Body of pancreas (tissue), 4 donors: ENCODE measurements at regions not wholly inside any gene's neighbourhood (a gene's known extent, or its start where the extent isn't known, plus 50 kb on each side); places are given as distances from the start of the nearest gene placed in this dataset.
"Not testable (repeated sequence)": the region's sequence is repeated elsewhere in the genome, so short reads cannot be mapped to it uniquely, and the experiment has no call there.

Source experiments
- ATAC-seq: fragments of 150-250 bp; one replicate; pipeline ENCODE4 v1.9.1; 2016
- DNase-seq, 4 donors: peaks; one replicate each; pipeline ENCODE4 v3.0.0-alpha.2; 2019
- H3K27ac ChIP-seq, 4 donors: fragments of 200-600 bp; sonication (generic); 1 replicate in 3 of 4; 2 replicates in 1 of 4; pipeline versions ENCODE4 v1.5.1 to v1.6.1; 2016 to 2019; ENCODE audit warnings: mild to moderate bottlenecking in 1 of 4, mixed read lengths in 1 of 4, moderate library complexity in 1 of 4
- H3K27me3 ChIP-seq, 2 donors: fragments of 200-600 bp; sonication (generic); one replicate each; pipeline ENCODE4 v1.6.0; 2016; ENCODE audit warnings: mild to moderate bottlenecking in 1 of 2
- H3K36me3 ChIP-seq, 2 donors: fragments of 200-600 bp; sonication (generic); replicated peaks in 1 of 2; 2 replicates each; pipeline ENCODE4 v1.5.1; 2016; ENCODE audit warnings: low read depth in 2 of 2; ENCODE audit not compliant: insufficient read depth in 1 of 2
- H3K4me1 ChIP-seq: fragments of 200-600 bp; sonication (generic); one replicate; pipeline ENCODE4 v1.6.0; 2016
- H3K4me3 ChIP-seq, 2 donors: fragments of 200-600 bp; sonication (generic); 1 replicate in 1 of 2; 2 replicates in 1 of 2; pipeline ENCODE4 v1.5.1; 2016 to 2019
- H3K9me3 ChIP-seq, 3 donors: fragments of 200-600 bp; sonication (generic); 1 replicate in 2 of 3; 2 replicates in 1 of 3; pipeline ENCODE4 v1.5.1; 2016
- CTCF ChIP-seq, 7 experiments: fragments of 450-650 bp in 4 of 7; fragments of 200-600 bp in 3 of 7; sonication (generic) in 3 of 7; IDR thresholded peaks; one replicate each; pipeline ENCODE4 v1.5.1; 2016 to 2019; ENCODE audit warnings: antibody characterized with exemption in 7 of 7
- POLR2A ChIP-seq, 3 donors: fragments of 450-650 bp; IDR thresholded peaks; one replicate each; pipeline ENCODE4 v1.6.1; 2016; ENCODE audit warnings: antibody characterized with exemption in 3 of 3, mild to moderate bottlenecking in 2 of 3
- WGBS, 2 donors: methylation state at CpG; one replicate each; pipeline ENCODE4 v1.1.5; 2017; 5-methylcytosine and 5-hydroxymethylcytosine counted together
- intact Hi-C: fragments of 100-400 bp; cut with DNase I; formaldehyde crosslinking; loops from one replicate; pipeline ENCODE4 v1.15.1; 2023

GRCh38 chr2:118747066-118747465, 100.4 kb downstream of the EN1 start:
- 72 to 73% methylated on average over 5 of the region's 5 CpGs for WGBS, 2 donors
- TF ChIP-seq POLR2A (IDR thresholded peaks at IDR 0.05): no peak
- no peak for TF ChIP-seq CTCF (IDR thresholded peaks at IDR 0.05)
- Histone ChIP-seq H3K27me3 (no peaks in the 10 kb centered on the region), H3K4me3 (no peak overlapping the region), H3K4me1 (no peaks in the 10 kb centered on the region), H3K36me3 (no peaks in the 10 kb centered on the region), H3K27ac (no peak overlapping the region), H3K9me3 (peaks cover 0 to 15% (median 0%) of the 10 kb centered on the region in 3 donors)
- intact Hi-C loops: no loop called here
- DNase-seq (no peak), ATAC-seq (no peak)

- intact Hi-C loops, H3K4me3 ChIP-seq, DNase-seq, ATAC-seq, H3K27ac ChIP-seq, H3K4me1 ChIP-seq, H3K36me3 ChIP-seq, H3K27me3 ChIP-seq: not testable (repeated sequence)
- 58 to 80% methylated on average over 2 to 3 of the region's 3 CpGs for WGBS, 2 donors
- H3K9me3 ChIP-seq: peaks cover 0 to 15% (median 0%) of the 10 kb centered on the region in 3 donors
Observed at GRCh38 chr2:118744682-118745181, 102.7 kb downstream of the EN1 start.

- TF ChIP-seq POLR2A (IDR thresholded peaks at IDR 0.05) (no peak), CTCF (IDR thresholded peaks at IDR 0.05) (no peak)
- DNase-seq (peak; percentile 16 to 64 (median 43)), ATAC-seq (peak; percentile 85)
- Histone ChIP-seq H3K36me3 (no peaks in the 10 kb centered on the region), H3K4me3 (no peak overlapping the region), H3K9me3 (peaks cover 0 to 3% (median 0%) of the 10 kb centered on the region in 3 donors), H3K27me3 (no peaks in the 10 kb centered on the region), H3K27ac (no peak overlapping the region), H3K4me1 (no peaks in the 10 kb centered on the region)
- WGBS, 2 donors: 65 to 72% methylated on average over 7 of the region's 7 CpGs
- intact Hi-C loops: no loop called here
Observed at GRCh38 chr2:118738524-118739308, 108.7 kb downstream of the EN1 start.

- no peaks in the 10 kb centered on the region for H3K27me3 ChIP-seq
- TF ChIP-seq POLR2A (IDR thresholded peaks at IDR 0.05) (no peak), CTCF (IDR thresholded peaks at IDR 0.05) (no peak)
- DNase-seq (no peak), ATAC-seq (no peak)
- 71 to 80% methylated on average over 3 of the region's 3 CpGs for WGBS, 2 donors
- intact Hi-C loops: no loop called here
- no peak overlapping the region for H3K4me3 ChIP-seq
- H3K36me3 ChIP-seq: no peaks in the 10 kb centered on the region
- no peak overlapping the region for H3K27ac ChIP-seq
- no peaks in the 10 kb centered on the region for H3K4me1 ChIP-seq
- peaks cover 0 to 6% (median 0%) of the 10 kb centered on the region in 3 donors for H3K9me3 ChIP-seq
Observed at GRCh38 chr2:118738106-118738505, 109.3 kb downstream of the EN1 start.

GRCh38 chr2:118737684-118738083, 109.8 kb downstream of the EN1 start:
- Histone ChIP-seq H3K27me3 (no peaks in the 10 kb centered on the region), H3K4me3 (no peak overlapping the region), H3K9me3 (peaks cover 0 to 6% (median 0%) of the 10 kb centered on the region in 3 donors), H3K36me3 (no peaks in the 10 kb centered on the region), H3K4me1 (no peaks in the 10 kb centered on the region), H3K27ac (no peak overlapping the region)
- intact Hi-C loops: no loop called here
- DNase-seq (no peak), ATAC-seq (no peak)
- TF ChIP-seq CTCF (IDR thresholded peaks at IDR 0.05) (no peak), POLR2A (IDR thresholded peaks at IDR 0.05) (no peak)
- WGBS, 2 donors: 75 to 84% methylated on average over 5 of the region's 5 CpGs
